ENCODE measurements at regions not wholly inside any gene's neighbourhood (a gene's known extent, or its start where the extent isn't known, plus 50 kb on each side); places are given as distances from the start of the nearest gene placed in this dataset.

GRCh38 chr6:16964553-16965499, 137.0 kb upstream of the STMND1 start:
- H3K9me3 Mint-ChIP-seq = no peaks in the 10 kb centered on the region
- no peak overlapping the region for H3K9ac ChIP-seq (ENCODE audit: extremely low read depth, insufficient read length, low read length)
- no peaks in the 10 kb centered on the region for H3K79me2 ChIP-seq (ENCODE audit: insufficient read depth, low read length)
- no peak overlapping the region for H3K4ac ChIP-seq (ENCODE audit: low read depth, low read length)
- H2BK20ac ChIP-seq (ENCODE audit: low read depth, low read length, poor library complexity, severe bottlenecking) = no peak overlapping the region
- H3T11ph ChIP-seq (ENCODE audit: low read length) = no peak overlapping the region
- H3K9me3 ChIP-seq (ENCODE audit: control insufficient read depth, low read depth, low read length) = no peaks in the 10 kb centered on the region
- no peak overlapping the region for H2BK5ac ChIP-seq (ENCODE audit: insufficient read length, low read length)
- 0 out of 2 replicates have a peak, but pooled peaks cover 2% of the 10 kb centered on the region for H3K4me1 ChIP-seq (ENCODE audit: insufficient read depth, low read length)
- no peak overlapping the region for H4K5ac ChIP-seq (ENCODE audit: insufficient read length, low read depth, low read length)
- no peak overlapping the region for H2BK12ac ChIP-seq (ENCODE audit: insufficient read length, low read depth, low read length)
- no peaks in the 10 kb centered on the region for H3K27me3 ChIP-seq (ENCODE audit: insufficient read depth, low read length)
- no peaks in the 10 kb centered on the region for H3K23me2 ChIP-seq (ENCODE audit: insufficient read length, low read depth, low read length, poor library complexity, severe bottlenecking)
- H3K23ac ChIP-seq (ENCODE audit: insufficient read length, low read depth, low read length) = no peak overlapping the region
- H4K91ac ChIP-seq (ENCODE audit: insufficient read length, low read depth, low read length) = no peak overlapping the region
- no peak overlapping the region for H4K8ac ChIP-seq (replicated peaks; ENCODE audit: insufficient read length, low read depth, low read length)
- H3K4me3 Mint-ChIP-seq = peak overlapping the region in 1 of 2 experiments; percentile 17; a peak in 2 of 5 replicates
- WGBS (ENCODE audit: extremely low coverage, insufficient read length, low lambda C conversion rate) = no CpG with 5 or more reads among the region's 21 CpGs
- peaks cover 8 to 10% of the 10 kb centered on the region in 2 experiments; a peak in 2 of 4 replicates for H3K4me1 Mint-ChIP-seq
- H3K56ac ChIP-seq (ENCODE audit: insufficient read length, low read depth, low read length) = no peak overlapping the region
- no peak overlapping the region for H2AK5ac ChIP-seq (ENCODE audit: insufficient read length, low read length)
- H3K79me1 ChIP-seq (ENCODE audit: insufficient read depth, low read depth, low read length, poor library complexity, severe bottlenecking) = no peaks in the 10 kb centered on the region
- H3K4me2 ChIP-seq (ENCODE audit: insufficient read depth, insufficient read length, low read length) = no peak overlapping the region
- DNase-seq = peak; percentile 91
- TF ChIP-seq CTCF (conservative IDR thresholded peaks at IDR 0.05) = peak; percentile 92
- H3K27me3 Mint-ChIP-seq (ENCODE audit: low read depth) = no peaks in the 10 kb centered on the region
- no peak overlapping the region for H2BK15ac ChIP-seq (ENCODE audit: low read depth, low read length)
- no peak overlapping the region for H2BK120ac ChIP-seq (ENCODE audit: low read depth, low read length, poor library complexity, severe bottlenecking)
- H3K27ac ChIP-seq (ENCODE audit: insufficient read length, low read depth, low read length) = no peak overlapping the region
- H3K18ac ChIP-seq (ENCODE audit: insufficient read length, low read depth, low read length) = no peak overlapping the region
- H4K20me1 ChIP-seq (ENCODE audit: control insufficient read depth, insufficient read depth, insufficient read length) = no peaks in the 10 kb centered on the region
- no peak overlapping the region for H3K27ac Mint-ChIP-seq
- H3K14ac ChIP-seq (ENCODE audit: insufficient read depth, low read length) = no peak overlapping the region
- H2AFZ ChIP-seq (ENCODE audit: low read length) = no peak overlapping the region
- no peaks in the 10 kb centered on the region for H3K36me3 Mint-ChIP-seq (ENCODE audit: insufficient read depth in 1 of 3, low read depth in 3 of 3)
